Fibroblast of skin of back (primary cell): ENCODE measurements at regions not wholly inside any gene's neighbourhood (a gene's known extent, or its start where the extent isn't known, plus 50 kb on each side); places are given as distances from the start of the nearest gene placed in this dataset.

ENCODE experiments used
- DNase-seq: peaks from one replicate; pipeline ENCODE4 v3.0.0-alpha.2; 2013

DNA sequence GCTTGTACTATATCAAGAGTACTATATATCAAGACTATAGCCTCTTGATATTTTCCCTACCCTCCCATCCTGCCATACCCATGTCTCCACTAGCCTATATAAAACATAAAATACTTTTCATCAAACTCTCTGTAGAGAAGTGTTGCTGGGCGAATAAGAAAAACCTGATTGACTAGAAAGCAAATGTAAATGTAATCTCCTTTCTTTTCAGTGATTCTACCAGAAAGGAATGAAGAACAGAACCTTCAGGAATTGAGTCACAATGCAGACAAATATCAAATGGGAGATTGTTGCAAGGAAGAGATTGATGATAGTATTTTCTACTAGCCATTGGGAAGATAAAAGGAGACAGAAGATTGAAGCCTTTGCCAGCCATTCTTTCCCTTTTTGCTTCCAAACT is 89.2 kb downstream of the KCNRG start:
- DNase-seq: peak; percentile 33

DNA sequence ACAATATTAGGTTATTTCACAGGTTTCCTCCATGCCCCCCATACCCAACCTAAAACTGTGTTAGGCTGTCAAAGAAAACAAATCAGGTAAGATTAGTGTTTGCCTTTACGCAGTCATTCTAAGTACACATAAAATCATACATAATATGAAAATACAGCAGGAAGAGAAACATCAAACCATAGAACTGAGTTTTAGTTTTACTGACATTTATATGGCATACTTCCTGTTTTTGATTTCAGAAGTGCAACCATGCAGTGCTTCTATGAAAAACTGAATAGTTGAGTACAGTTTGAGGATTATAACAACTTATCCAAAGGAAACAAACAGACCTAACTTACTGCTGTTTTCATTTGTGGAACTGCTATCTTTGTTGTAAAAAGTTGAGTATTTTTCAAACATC is 91.3 kb downstream of the KCNRG start:
- no peak for DNase-seq

DNA sequence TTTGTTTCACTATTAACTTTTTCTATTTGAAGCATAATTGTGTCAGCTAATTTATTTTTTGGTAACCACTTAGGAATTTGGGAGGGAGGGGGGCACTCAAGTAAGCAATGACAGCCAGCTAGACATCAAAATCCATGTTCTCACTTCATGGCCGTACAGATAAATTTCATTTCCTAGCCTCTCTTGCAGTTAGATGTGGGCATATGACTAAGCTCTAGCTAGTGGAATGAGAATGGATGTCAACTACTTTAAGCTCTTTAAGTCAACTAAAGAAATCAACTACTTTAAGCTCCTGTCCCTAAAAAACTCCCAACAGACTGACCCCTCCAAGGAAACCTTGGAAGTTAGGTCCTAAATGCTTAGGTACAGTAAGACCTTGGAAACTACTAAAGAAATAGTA is 92.0 kb downstream of the KCNRG start:
- no peak for DNase-seq

DNA sequence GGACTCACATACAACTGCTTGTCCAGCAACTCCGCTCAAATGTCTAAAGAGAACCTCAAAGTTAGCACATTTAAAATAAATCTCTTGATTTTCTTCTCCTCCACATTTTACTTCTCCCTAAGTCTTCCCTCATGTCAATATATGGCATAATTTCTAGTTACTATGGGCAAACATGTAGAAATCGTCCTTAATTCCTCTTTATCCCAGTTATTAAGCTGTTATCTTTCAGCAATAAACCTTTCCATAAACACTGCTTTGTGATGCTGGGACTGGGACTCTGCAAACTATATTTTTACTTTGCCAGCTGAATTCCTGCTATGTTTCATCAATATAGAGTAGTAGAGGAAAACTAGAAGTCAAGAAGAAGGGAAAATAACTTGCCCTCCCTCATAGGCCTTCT is 99.7 kb downstream of the KCNRG start:
- DNase-seq: no peak

DNA sequence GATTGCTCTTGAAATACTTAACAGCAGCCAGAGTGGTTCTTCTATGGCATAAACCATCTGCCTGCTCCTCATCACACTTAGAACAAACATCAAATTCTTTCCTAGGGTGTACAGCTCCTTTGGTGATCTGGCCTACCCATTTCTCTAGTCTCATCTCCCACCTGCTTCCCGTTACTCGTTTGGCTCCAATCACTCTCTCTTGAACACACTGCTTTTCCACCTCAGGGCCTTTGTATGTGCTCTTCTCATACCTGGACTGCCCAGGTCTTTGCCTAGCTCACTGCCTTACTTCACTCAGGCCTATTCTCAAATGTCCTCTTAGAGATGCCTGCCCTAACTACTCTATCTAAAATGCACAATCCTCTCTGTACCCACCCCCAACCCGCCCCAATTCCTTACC is 100.5 kb downstream of the KCNRG start:
- no peak for DNase-seq

DNA sequence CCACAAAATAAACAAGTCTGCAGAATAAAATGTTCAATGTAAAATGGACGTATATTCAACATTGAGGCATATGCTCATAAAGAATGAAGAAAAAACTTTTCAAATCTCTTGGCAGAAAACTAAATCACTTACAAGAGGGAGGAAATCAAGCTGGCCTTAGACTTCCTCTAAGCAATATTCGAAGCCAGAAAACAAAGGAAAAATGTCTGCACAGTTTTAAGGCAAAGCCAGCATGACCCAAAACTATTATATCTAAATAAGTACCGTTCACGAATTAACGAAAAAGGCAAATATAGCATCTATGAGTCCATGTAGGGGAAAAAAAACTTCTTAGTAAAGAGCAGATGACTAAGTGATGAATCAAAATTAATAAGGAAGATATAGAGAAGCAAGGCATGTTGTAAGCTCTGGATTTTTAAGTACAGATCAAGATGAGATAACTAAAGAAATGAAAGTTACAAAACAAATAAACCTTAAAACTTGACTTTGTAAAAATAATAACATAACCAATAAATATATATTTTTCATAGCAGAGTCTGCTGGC is 101.3 kb downstream of the KCNRG start:
- DNase-seq: peak; percentile 34

DNA sequence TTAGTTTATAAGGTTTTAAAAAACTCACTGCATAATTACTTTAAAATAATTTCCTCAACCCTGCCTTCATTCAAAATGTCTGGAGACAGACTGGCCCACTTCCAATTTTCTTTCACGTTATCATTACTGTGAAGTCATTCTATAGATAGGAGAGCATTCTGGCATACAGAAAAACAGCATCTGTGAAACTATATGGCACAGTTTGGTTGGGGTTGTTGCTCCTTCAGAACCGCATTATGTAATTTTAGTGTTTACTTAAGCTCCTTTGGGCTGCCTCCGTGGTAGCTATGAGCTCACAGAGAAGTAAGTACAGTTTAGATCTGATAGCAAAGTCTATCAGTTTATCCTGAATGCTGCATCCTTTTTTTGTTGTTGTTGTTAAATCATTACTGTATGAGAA is 104.3 kb downstream of the KCNRG start:
- DNase-seq: no peak

DNA sequence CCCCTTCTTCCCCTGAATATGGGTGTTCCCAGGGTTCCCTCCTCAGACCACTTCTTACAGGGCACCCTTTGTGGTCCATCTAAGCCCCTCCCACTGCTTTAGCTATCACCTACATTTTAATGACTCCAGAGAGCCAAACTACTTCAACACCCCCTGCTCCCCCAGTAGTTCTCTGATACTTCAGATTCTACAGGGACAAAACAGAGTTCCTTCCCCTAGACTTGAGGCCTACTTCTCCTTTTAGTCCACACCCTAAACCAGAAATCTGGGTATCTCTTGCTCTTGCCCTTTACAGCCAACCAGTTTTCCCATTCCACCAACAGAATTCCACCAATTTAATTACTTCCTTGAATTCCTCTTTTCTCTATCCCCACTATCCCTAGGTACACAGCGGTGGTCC is 107.2 kb downstream of the KCNRG start:
- DNase-seq: no peak

DNA sequence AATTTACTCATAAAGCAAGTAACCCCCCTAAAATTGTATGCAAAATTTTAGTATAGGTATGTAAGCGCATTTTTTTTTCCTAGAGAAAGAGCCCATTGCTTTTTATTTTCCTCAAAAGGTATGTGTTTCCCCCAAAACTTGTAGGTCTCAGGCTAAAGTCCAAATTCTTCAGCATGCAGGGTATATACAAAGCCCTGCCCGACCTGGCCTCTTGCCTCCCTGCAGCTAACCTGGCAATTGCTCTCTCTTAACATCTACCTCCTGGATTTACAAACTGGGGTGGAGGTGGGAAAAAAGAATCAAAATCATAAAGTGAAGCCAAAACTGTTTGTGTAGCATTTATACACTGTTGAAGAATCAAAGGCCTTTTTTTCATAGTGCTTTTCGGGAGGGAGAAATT is 107.8 kb downstream of the KCNRG start:
- DNase-seq: no peak

DNA sequence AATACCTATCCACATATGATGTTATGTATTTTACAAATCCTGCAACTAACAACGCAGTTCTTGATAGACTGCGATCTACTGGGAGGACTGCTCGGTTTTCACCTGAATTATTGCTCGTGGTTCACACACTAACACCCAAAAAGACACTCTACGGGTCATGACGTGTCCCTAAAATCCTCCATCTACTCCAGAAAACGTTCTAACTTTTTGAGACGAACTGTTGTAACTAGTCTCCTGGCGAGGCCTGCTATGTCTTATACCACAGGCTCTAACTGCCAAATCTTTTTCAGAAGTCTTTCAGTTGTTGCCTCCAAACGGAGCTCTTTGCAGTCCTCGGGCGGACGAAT is 108.2 kb downstream of the KCNRG start:
- no peak for DNase-seq

DNA sequence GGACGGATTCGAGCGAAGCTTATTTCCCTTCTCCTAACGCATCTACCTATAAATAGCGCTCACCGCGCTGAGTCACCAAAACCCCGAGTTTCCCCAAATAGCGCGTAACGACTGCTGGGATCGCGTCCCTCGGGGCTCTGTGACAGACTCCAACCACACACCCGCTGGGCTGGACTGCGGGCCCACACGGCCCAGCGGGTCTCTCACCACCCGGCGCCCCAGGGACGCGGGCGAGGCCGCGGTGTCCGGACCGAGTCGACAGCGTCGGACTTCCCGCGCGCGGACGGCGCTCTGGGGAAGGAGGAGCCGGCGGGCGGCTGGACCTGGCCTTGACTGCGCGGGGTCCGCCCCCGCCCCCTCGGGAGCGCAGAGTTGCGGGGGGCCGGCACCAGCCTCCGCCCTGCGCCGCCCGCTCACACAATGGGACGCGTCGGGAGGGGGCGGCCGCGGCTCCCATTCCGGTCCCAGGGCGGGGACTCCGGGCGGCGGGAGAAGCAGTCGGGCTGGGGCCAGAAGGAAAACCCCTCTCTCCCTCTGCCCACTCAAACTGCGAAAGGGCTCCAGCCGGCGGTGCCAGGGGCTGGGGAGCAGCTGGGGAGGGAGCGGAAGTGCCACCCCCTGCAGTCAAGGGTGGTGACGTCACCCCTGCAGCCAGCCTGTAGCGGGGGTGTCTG is 108.8 kb downstream of the KCNRG start:
- peak; percentile 96 for DNase-seq

DNA sequence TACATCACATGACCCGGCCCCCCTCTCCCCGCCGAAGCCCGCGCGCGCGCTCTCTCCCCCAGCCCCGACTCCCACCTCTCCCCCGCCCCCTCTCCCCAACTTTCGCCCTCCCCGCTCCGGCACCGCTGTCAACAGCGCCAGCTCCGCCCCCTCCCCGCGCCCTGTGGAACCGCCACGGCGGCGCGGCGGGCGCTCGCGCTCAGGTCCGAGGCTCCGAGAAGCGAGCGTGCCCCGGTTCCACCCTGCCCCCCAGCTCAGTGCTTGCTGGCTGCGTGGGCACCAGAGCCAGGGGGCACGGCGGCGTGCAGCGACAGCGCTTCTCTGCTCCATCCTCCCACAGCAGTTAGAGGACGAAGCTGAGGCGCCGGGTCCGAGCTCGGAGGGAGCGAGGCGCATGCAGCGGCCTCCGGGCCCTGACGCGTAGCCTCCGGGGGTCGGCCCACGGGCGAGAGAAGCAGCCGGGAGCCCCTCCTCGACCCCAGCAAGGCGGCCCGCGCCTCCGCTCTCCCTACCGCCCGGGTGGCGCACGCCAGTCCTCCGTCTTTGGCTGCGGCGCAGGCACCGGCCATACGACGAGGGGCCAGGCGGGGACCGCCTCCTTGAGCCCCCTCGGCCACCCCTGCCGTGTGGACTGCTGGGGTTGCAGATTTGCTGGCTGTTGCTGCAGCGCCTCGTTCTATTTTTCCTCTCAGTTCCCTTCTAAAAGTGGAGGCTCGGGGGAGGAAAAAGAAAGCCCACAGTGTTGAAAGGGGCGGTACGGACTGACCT is 109.5 kb downstream of the KCNRG start:
- DNase-seq: peak; percentile 61

DNA sequence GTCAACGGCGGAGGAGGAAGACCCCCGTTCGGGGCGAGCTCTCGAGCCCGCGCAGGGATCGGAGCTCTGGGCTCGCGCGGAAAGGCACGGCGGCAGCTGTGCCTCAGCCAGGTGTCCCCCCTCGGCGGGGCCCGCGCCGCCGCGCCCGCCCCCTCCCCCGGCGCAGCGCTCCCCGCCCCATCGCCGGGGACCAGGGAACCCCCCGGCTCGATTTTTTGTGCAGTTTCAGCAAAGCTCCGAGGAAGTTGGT is 110.0 kb downstream of the KCNRG start:
- DNase-seq: no peak

DNA sequence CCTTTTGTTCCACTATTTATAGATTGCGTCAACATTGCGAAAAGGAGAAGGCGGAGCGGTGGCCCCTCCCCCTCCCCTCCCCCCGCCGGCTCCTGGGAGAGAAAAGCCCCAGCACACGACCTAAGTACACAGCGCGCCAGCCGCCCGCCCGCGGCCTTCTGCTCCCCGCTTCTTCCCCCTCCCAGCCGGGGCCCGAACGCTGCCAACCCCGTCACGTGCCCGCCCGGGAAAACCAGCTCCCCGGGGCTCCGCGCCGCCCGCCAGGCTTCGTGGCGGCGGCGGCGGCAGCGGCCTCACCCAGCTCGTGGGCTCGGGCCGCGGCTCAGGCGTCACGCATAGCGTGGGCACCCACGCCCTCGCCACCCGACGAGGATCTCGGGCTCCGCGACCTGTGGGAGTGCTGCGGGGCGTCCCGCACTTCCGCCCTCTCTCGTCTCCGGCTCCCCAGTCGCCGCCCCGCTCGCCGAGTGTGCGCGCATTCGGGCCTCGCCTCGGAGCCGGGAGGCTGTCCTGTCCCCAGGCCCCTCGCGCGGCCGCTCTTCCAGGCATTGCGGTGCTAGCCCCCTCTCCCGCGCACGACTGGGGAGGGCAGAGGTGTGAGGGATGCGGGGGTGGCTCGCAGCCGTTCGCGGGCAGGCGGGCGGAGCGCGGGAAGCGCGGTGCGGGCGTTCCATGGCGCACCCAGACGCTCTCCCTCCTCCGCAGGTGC is 110.5 kb downstream of the KCNRG start:
- DNase-seq: peak; percentile 82

DNA sequence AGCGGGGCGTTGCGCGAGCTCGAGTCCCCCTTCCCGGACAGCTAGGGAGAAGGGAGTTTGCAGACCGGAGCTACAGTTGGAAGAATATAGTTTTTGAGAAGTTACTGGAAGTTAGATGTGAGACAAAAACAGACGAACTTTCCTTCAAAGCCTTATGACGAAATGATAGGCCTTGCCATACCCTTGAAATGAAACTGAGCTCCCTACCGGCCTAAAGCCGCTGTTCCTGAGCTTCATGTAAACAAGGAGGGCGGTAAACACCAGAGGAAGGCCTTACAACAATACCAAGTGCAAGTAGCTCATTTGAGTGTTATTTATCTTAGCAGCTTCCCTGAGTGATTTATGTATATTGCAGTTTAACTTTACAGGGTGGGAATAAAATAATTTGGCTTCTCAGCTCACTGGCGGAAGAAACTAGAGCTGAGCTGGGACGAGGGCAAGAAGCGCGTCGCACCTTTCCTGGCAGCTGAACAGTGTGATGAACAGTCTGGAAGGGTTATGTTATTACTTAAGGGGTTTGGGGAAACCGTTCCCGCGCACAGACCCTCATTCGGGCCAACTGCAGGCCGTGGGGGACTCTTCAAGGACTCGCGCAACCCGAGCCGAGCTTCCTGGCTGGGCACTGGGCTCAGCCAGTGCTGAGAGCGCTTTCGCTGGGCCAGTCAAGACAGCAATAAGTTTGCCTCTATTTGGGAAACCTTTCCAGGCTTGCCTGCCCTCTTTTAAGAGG is 111.2 kb downstream of the KCNRG start:
- no peak for DNase-seq

DNA sequence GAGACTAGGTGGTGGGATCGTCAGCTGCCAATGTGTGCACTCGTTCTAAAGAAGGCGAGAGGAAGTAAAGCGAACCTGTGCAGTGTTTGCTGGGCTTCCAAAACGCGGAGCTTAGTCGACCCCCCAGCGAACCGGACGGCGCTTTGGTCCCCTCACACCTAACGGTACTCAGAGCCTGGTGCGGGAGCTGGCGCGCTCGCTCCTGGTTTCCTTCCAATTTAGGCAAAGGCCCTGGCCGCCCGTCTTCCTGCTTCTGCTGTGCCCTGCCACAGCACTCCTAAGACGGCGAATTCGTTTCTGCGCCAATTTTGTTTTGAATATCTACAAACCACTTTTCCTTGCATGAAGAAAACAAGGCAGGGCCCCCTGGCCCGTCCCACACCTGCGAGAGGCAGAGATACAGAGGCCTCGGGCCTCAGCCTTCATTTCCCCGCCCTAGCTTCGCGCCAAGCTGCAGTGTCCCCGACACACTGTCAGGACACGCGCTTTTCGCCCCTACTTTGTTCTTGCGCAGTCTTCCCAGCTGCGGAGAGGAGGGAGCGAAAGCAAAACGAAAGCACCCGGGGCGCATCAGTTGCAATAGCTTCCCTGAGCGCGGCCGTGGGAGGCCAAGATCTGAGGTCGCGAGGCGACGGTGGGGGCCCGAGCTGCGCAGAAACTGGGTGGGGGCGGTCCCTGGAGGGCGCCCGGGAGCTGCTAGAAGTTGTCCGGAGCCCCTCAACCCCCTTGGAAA is 111.9 kb downstream of the KCNRG start:
- peak; percentile 43 for DNase-seq

DNA sequence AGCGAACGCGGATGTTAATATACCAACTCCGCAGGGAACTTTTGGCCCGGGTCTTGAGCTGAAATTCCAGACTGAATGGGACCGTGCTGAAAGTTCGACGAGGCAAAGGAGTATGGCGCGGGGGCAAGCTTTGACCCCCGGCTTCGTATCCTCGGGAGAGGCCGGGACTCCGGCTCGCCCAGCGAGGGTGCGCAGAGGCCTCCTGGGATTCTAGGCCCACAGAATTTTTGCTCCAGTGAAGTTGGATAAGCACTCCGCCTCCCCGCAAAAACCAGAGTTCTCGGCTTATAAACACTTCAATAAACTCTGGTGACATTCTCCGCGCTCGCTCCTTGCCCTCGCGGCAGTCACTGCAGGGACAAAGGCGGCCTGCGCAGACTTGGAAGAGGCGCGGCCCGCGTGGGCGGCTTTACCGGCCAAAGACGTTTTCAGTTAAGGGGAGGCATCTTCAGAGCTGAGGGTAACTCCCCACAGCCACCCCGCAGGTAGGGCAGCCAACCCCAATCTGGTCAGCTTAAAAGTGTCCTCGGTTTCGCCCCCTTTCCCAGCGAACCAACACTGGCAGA is 112.6 kb downstream of the KCNRG start:
- no peak for DNase-seq

DNA sequence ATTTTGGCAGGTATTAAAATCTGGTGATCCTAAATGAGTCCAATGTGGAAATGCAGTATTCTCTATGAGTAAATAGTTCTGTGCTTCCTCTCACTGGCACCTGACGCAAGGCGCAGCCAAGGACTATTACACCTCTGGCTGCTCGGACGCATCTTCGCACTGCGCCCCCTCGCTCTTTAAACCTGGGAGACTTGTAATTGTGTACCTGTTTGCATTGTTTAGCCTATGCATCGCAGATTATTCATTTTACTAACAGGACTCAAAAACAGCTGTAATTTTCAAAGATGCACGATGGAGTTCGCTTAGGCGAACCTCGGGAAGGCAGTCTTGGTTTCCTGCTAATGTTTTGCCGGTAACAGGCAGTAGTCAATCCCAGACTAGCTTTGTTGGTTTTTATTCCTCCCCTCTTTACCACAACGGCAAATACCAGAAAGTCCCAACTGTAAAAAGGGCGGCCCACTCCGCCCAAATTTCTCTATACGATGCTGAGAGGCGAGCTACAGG is 113.2 kb downstream of the KCNRG start:
- DNase-seq: no peak

DNA sequence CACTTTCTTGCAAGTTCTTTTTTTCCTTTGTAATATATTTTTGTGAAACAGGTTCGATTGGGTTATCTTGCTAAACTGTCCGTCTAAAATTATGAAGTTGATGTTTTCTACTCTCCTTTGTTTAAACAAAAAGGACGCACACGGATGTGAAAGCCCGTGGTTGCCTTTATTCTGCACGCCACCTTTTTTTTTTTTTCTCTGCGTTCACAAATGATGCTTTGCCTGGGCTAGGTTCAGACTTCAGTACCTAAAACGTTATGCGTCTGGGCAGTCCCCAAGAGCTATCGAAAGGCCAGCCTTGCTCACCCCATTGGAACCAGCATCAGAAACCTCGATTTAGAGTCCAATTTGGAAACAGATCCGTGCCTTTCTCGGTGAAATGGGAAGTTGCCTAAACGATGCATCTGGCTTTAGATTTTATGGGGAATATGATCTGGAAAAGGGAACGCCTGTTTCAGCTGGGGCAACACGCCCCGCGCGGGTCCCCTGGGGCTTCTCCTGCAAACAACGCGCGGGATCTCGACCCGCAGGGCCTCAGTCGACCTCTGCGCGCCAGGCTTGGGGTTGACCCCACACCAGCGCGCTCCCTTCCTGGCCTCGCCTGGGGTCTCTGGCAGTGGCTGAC is 113.9 kb downstream of the KCNRG start:
- no peak for DNase-seq

DNA sequence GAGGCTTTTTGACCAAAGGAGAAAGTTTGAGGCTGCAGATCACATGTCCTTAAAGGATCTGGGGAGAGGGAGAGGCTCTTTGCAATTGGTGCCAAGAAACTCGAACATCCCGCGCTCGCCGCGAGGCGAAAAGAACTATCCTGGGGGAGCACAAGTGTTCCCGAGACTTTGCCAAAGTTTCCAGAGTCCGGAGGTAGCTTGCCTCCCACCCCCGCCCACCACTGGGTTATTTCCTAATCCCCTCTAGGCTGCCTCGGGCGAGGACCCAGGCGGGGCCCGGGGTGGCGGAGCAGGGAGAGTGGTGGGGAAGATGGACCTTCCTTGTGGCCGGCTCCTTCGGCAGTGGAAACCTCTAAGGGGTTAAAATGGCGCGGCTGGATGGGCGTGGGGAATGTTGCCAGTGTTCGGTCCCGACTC is 114.5 kb downstream of the KCNRG start:
- no peak for DNase-seq
